ENCODE measurements at regions not wholly inside any gene's neighbourhood (a gene's known extent, or its start where the extent isn't known, plus 50 kb on each side); places are given as distances from the start of the nearest gene placed in this dataset.
A peak's percentile ranks its signal among the peaks of the same experiment; 100 is the strongest.

DNA sequence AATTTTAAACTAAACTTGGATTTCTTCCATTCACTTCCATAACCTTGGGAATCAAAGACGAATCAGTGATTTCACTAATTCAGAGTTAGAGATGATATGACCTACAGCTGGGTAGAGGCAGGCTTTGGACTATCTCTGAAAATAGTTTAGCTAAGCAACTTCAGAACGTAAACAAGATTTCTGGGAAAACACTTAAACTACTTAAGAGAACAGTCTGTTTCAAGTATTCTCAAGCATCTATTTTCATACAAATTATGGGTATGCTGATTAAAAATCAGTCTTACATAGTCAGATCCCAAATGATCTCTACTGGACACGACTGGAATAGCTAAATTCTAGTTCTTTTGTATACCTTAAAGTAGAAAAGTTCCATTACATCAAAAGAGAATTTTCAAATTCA is 179.9 kb downstream of the PLCE1 start:
- no peak for DNase-seq (ENCODE audit: low spot score)
- Histone ChIP-seq H3K27ac (ENCODE audit: poor library complexity, severe bottlenecking) (no peak overlapping the region), H3K36me3 (ENCODE audit: low read depth) (no peaks in the 10 kb centered on the region), H3K9me3 (ENCODE audit: severe bottlenecking) (no peaks in the 10 kb centered on the region), H3K4me3 (ENCODE audit: severe bottlenecking) (no peak overlapping the region), H3K27me3 (ENCODE audit: insufficient read depth, poor library complexity, severe bottlenecking) (no peaks in the 10 kb centered on the region), H3K4me1 (ENCODE audit: insufficient read depth, poor library complexity, severe bottlenecking) (peaks cover 9% of the 10 kb centered on the region)
- TF ChIP-seq, protein P1, sequence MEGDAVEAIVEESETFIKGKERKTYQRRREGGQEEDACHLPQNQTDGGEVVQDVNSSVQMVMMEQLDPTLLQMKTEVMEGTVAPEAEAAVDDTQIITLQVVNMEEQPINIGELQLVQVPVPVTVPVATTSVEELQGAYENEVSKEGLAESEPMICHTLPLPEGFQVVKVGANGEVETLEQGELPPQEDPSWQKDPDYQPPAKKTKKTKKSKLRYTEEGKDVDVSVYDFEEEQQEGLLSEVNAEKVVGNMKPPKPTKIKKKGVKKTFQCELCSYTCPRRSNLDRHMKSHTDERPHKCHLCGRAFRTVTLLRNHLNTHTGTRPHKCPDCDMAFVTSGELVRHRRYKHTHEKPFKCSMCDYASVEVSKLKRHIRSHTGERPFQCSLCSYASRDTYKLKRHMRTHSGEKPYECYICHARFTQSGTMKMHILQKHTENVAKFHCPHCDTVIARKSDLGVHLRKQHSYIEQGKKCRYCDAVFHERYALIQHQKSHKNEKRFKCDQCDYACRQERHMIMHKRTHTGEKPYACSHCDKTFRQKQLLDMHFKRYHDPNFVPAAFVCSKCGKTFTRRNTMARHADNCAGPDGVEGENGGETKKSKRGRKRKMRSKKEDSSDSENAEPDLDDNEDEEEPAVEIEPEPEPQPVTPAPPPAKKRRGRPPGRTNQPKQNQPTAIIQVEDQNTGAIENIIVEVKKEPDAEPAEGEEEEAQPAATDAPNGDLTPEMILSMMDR (IDR thresholded peaks at IDR 0.05; ENCODE audit: poor library complexity, severe bottlenecking), result no peak
- ATAC-seq (ENCODE audit: low read depth), result no peak

DNA sequence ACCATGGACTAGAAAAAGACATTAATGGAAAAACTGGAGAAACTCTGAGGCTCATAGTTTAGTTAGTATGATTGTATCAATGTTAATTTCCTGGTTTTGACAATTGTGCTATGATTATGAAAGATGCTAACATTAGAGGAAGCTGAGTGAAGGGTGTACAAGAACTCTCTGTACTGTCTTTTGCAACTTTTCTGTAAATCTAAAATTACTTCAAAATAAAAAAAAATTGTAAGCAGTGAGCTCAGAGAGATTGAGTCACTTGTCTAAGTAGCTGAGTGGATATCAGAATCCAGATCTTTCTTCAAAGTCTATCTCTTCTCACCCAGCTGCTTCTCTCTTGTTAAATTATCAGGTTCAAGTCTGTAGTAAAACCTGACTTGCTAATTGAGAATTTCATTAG is 181.1 kb downstream of the PLCE1 start:
- no peaks in the 10 kb centered on the region for H3K9me3 ChIP-seq (ENCODE audit: severe bottlenecking)
- TF ChIP-seq, protein P1 (IDR thresholded peaks at IDR 0.05; ENCODE audit: poor library complexity, severe bottlenecking), result no peak
- DNase-seq (ENCODE audit: low spot score), result no peak
- peaks cover 9% of the 10 kb centered on the region for H3K4me1 ChIP-seq (ENCODE audit: insufficient read depth, poor library complexity, severe bottlenecking)
- H3K27ac ChIP-seq (ENCODE audit: poor library complexity, severe bottlenecking), result no peak overlapping the region
- H3K36me3 ChIP-seq (ENCODE audit: low read depth), result no peaks in the 10 kb centered on the region
- no peaks in the 10 kb centered on the region for H3K27me3 ChIP-seq (ENCODE audit: insufficient read depth, poor library complexity, severe bottlenecking)
- ATAC-seq (ENCODE audit: low read depth), result no peak
- no peak overlapping the region for H3K4me3 ChIP-seq (ENCODE audit: severe bottlenecking)

DNA sequence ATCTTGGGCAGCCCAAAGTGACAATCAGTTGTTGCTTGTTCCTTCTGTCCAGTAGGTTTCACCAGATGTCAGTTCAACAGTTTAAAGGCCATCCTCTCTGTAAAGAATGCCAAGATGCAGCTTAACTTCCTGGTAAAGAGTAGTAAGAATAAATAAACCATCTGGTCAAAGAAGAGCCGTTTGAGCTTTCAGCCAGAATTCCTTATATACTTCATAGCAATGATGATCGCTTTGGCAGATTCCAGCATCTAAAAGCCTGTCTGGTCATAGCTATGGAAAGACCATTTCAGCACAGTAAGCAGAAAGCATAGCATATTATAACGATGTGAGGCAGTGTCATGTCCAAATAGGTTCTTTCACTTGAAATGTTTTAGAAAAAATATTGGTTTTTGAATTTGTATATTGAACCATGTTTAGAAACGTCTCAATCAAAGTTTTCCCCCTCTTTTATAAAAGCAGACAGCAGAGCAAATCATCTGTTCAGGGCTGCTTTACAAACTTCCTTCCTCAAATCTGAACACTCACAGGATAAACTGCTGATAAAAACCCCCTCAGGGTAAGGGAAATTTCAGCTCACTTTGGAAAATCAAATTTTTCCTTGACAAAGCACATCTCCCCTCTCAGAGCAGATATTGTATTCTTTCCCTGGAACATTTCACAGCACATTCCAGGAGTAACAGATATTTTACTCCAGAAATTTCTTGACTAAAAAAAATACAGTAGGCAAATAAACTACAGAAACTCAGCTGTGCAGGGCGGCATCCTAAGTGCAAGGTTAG is 184.1 kb downstream of the NOC3L start:
- H3K9me3 ChIP-seq (ENCODE audit: severe bottlenecking), result no peaks in the 10 kb centered on the region
- no peaks in the 10 kb centered on the region for H3K27me3 ChIP-seq (ENCODE audit: insufficient read depth, poor library complexity, severe bottlenecking)
- no peaks in the 10 kb centered on the region for H3K36me3 ChIP-seq (ENCODE audit: low read depth)
- H3K4me1 ChIP-seq (ENCODE audit: insufficient read depth, poor library complexity, severe bottlenecking), result peaks cover 7% of the 10 kb centered on the region
- no peak overlapping the region for H3K4me3 ChIP-seq (ENCODE audit: severe bottlenecking)
- ATAC-seq (ENCODE audit: low read depth) (no peak), DNase-seq (ENCODE audit: low spot score) (no peak)
- no peak overlapping the region for H3K27ac ChIP-seq (ENCODE audit: poor library complexity, severe bottlenecking)
- TF ChIP-seq, protein P1 (IDR thresholded peaks at IDR 0.05; ENCODE audit: poor library complexity, severe bottlenecking), result no peak

DNA sequence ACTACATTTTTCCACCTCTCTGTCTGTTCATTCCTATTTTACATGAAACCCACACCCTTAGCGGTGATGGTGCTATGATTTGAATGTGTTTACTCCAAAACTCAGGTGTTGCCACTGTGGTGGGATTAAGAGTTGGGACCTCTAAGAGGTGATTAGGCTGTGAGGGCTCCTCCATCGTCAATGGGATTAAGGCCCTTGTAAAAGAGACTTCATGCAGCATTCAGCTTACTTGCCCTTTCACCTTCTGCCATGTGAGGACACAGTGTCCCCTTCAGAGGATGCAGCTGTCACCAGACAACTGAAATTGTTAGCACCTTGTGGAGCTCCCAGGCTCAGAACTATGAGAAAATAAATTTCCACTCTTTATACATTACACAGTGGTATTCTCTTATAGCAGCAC is 182.2 kb downstream of the NOC3L start:
- Histone ChIP-seq H3K27me3 (ENCODE audit: insufficient read depth, poor library complexity, severe bottlenecking) (no peaks in the 10 kb centered on the region), H3K4me3 (ENCODE audit: severe bottlenecking) (no peak overlapping the region), H3K4me1 (ENCODE audit: insufficient read depth, poor library complexity, severe bottlenecking) (peaks cover 11% of the 10 kb centered on the region), H3K9me3 (ENCODE audit: severe bottlenecking) (no peaks in the 10 kb centered on the region), H3K36me3 (ENCODE audit: low read depth) (no peaks in the 10 kb centered on the region), H3K27ac (ENCODE audit: poor library complexity, severe bottlenecking) (no peak overlapping the region)
- ATAC-seq (ENCODE audit: low read depth) (no peak), DNase-seq (ENCODE audit: low spot score) (no peak)
- TF ChIP-seq, protein P1 (IDR thresholded peaks at IDR 0.05; ENCODE audit: poor library complexity, severe bottlenecking), result no peak

DNA sequence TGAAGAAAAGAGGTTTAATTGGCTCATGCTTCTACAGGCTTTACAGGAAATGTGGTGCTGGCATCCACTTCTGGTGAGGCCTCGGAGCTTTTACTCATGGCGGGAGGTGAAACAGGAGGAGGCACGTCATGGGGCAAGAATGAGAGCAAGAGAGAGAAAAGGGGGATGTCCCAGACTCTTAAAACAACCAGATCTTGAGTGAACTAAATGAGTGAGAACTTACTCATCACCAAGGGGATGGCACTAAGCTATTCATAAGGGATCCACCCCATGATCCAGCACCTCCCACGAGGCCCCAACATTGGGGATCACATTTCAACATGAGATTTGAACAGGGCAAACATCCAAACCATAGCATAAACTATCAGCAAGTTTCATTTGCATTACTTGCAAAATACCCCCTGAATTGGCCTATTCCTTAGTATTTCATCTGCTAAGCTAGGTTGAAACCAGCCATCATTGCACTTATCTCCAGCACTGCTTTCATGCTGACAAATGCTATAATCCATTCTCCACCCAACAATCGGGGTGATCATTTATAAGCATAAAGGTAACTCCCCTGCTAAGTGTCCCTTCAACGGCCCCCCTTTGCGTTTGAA is 179.0 kb downstream of the NOC3L start:
- TF ChIP-seq, protein P1 (IDR thresholded peaks at IDR 0.05; ENCODE audit: poor library complexity, severe bottlenecking), result no peak
- H3K27ac ChIP-seq (ENCODE audit: poor library complexity, severe bottlenecking), result peak overlapping the region; percentile 74
- H3K4me3 ChIP-seq (ENCODE audit: severe bottlenecking), result no peak overlapping the region
- H3K9me3 ChIP-seq (ENCODE audit: severe bottlenecking), result no peaks in the 10 kb centered on the region
- DNase-seq (ENCODE audit: low spot score) (peak; percentile 83), ATAC-seq (ENCODE audit: low read depth) (peak; percentile 98)
- peaks cover 11% of the 10 kb centered on the region for H3K4me1 ChIP-seq (ENCODE audit: insufficient read depth, poor library complexity, severe bottlenecking)
- H3K27me3 ChIP-seq (ENCODE audit: insufficient read depth, poor library complexity, severe bottlenecking), result no peaks in the 10 kb centered on the region
- no peaks in the 10 kb centered on the region for H3K36me3 ChIP-seq (ENCODE audit: low read depth)
